Adipocyte (in vitro differentiated cells): ENCODE measurements at regions not wholly inside any gene's neighbourhood (a gene's known extent, or its start where the extent isn't known, plus 50 kb on each side); places are given as distances from the start of the nearest gene placed in this dataset.

Source experiments
- DNase-seq: peaks from one replicate; pipeline ENCODE4 v3.0.0-alpha.2; 2015; ENCODE audit warnings: low read depth
- H3K27me3 ChIP-seq: replicated peaks from 2 replicates; pipeline ENCODE4 v1.7.0; 2013; ENCODE audit warnings: mild to moderate bottlenecking, low read length, moderate library complexity; ENCODE audit not compliant: control insufficient read depth, insufficient read depth
- H3K36me3 ChIP-seq: 2 replicates; pipeline ENCODE4 v1.7.0; 2013; ENCODE audit warnings: low read length, mild to moderate bottlenecking, moderate library complexity; ENCODE audit not compliant: control insufficient read depth, insufficient read depth, severe bottlenecking
- H3K4me1 ChIP-seq: 2 replicates; pipeline ENCODE4 v1.7.0; 2013; ENCODE audit warnings: mild to moderate bottlenecking, low read length, moderate library complexity; ENCODE audit not compliant: control insufficient read depth, insufficient read depth
- H3K4me3 ChIP-seq: 2 replicates; pipeline ENCODE4 v1.7.0; 2013; ENCODE audit warnings: mild to moderate bottlenecking, low read length, moderate library complexity
- H3K9ac ChIP-seq: 2 replicates; pipeline ENCODE4 v1.7.0; 2013; ENCODE audit warnings: mild to moderate bottlenecking, low read length, moderate library complexity
- H3K9me3 ChIP-seq: 2 replicates; pipeline ENCODE4 v1.7.0; 2013; ENCODE audit warnings: mild to moderate bottlenecking, low read length, moderate library complexity; ENCODE audit not compliant: control insufficient read depth

GRCh38 chr16:6961704-6962103 lies 370.9 kb upstream of the RBFOX1 start:
- H3K4me1 ChIP-seq, result no peaks in the 10 kb centered on the region
- no peak for DNase-seq
- no peak overlapping the region for H3K9ac ChIP-seq
- H3K9me3 ChIP-seq, result no peaks in the 10 kb centered on the region
- H3K27me3 ChIP-seq, result no peaks in the 10 kb centered on the region
- H3K36me3 ChIP-seq, result no peaks in the 10 kb centered on the region
- H3K4me3 ChIP-seq, result no peak overlapping the region

GRCh38 chr16:6958184-6958583 lies 374.5 kb upstream of the RBFOX1 start:
- Histone ChIP-seq H3K4me3 (no peak overlapping the region), H3K9ac (no peak overlapping the region)
- no peak for DNase-seq

DNA sequence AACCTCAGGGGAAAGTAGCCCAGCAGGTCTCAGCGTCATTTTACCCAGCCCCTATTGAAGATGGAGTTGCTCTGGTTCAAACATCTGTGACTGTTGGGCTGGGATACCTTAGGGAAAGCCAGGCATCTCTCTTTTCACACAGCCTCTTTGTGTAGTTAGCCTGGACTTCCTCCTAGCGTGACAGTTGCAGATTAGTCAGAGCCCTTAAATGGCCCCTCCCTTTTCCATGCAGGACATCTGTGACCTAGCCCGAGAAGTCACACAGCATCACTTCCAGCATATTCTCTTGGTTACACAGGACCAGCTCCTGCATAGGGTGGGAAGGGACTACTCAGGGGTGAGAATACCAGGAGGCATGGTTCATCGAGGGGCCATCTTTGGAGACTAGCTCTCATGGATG lies 375.0 kb upstream of the RBFOX1 start:
- Histone ChIP-seq H3K27me3 (no peaks in the 10 kb centered on the region), H3K4me1 (no peaks in the 10 kb centered on the region), H3K36me3 (no peaks in the 10 kb centered on the region), H3K9me3 (no peaks in the 10 kb centered on the region), H3K9ac (no peak overlapping the region), H3K4me3 (no peak overlapping the region)
- no peak for DNase-seq

More at GRCh38 chr16:6958184-6958583, 374.5 kb upstream of the RBFOX1 start:
- no peaks in the 10 kb centered on the region for H3K4me1 ChIP-seq
- H3K27me3 ChIP-seq, result no peaks in the 10 kb centered on the region
- H3K36me3 ChIP-seq, result no peaks in the 10 kb centered on the region
- no peaks in the 10 kb centered on the region for H3K9me3 ChIP-seq

GRCh38 chr16:6956511-6956910 lies 376.1 kb upstream of the RBFOX1 start:
- no peaks in the 10 kb centered on the region for H3K36me3 ChIP-seq
- H3K4me1 ChIP-seq, result no peaks in the 10 kb centered on the region
- no peak overlapping the region for H3K9ac ChIP-seq
- no peak for DNase-seq
- H3K4me3 ChIP-seq, result no peak overlapping the region
- no peaks in the 10 kb centered on the region for H3K27me3 ChIP-seq
- H3K9me3 ChIP-seq, result no peaks in the 10 kb centered on the region

- H3K9ac ChIP-seq, result no peak overlapping the region
- H3K36me3 ChIP-seq, result no peaks in the 10 kb centered on the region
- H3K27me3 ChIP-seq, result no peaks in the 10 kb centered on the region
- no peaks in the 10 kb centered on the region for H3K9me3 ChIP-seq
- H3K4me1 ChIP-seq, result no peaks in the 10 kb centered on the region
- no peak for DNase-seq
- H3K4me3 ChIP-seq, result no peak overlapping the region
Measured at GRCh38 chr16:6955303-6955702, 377.3 kb upstream of the RBFOX1 start.

DNA sequence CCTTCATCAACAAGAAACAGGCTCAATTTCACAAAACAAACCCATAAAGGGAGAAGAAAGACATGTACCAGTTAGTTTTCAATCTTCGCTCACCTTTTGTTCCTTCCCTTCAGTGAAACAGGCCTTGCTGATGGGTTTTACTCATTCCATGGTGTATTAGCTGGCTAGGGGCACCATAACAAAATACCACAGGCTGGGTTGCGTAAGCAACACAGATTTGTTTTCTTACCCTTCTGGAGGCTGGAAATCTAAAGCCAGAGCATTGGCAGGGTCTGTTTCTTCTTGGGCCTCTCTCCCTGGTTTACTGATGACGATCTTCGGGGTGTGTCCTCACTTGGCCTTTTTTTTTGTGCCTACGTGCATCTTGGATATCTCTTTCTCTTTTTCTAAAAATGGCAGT lies 383.4 kb upstream of the RBFOX1 start:
- Histone ChIP-seq H3K4me1 (no peaks in the 10 kb centered on the region), H3K36me3 (no peaks in the 10 kb centered on the region), H3K9ac (no peak overlapping the region), H3K9me3 (no peaks in the 10 kb centered on the region), H3K27me3 (no peaks in the 10 kb centered on the region), H3K4me3 (no peak overlapping the region)
- DNase-seq, result no peak

- no peak overlapping the region for H3K9ac ChIP-seq
- H3K9me3 ChIP-seq, result no peaks in the 10 kb centered on the region
- H3K36me3 ChIP-seq, result no peaks in the 10 kb centered on the region
- no peak for DNase-seq
- no peaks in the 10 kb centered on the region for H3K27me3 ChIP-seq
- no peak overlapping the region for H3K4me3 ChIP-seq
- H3K4me1 ChIP-seq, result no peaks in the 10 kb centered on the region
Measured at GRCh38 chr16:6947291-6947690, 385.4 kb upstream of the RBFOX1 start.

DNA sequence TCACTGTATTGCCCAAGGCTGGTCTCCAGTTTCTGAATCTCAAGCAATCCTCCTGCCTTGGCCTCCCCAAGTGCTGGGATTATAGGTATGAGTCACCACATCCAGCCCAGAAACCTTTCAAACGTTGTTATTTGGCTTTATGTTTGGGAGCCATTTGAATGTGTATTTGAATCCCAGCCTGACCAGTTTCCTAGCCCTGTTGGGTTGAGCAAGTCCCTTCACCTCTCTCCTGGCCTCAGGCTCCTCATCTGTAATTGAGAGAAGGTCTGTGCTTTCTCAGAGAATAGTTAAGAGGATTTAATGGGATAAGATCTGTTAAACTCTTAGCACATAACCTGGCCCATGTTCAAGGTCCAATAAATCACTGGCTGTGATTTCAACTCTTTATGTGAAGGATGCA lies 385.8 kb upstream of the RBFOX1 start:
- Histone ChIP-seq H3K9ac (no peak overlapping the region), H3K4me3 (no peak overlapping the region), H3K36me3 (no peaks in the 10 kb centered on the region), H3K27me3 (no peaks in the 10 kb centered on the region), H3K9me3 (no peaks in the 10 kb centered on the region), H3K4me1 (no peaks in the 10 kb centered on the region)
- no peak for DNase-seq

- no peaks in the 10 kb centered on the region for H3K4me1 ChIP-seq
- no peak overlapping the region for H3K4me3 ChIP-seq
- H3K9ac ChIP-seq, result no peak overlapping the region
- DNase-seq, result no peak
- no peaks in the 10 kb centered on the region for H3K9me3 ChIP-seq
- no peaks in the 10 kb centered on the region for H3K27me3 ChIP-seq
- no peaks in the 10 kb centered on the region for H3K36me3 ChIP-seq
Measured at GRCh38 chr16:6946106-6946505, 386.5 kb upstream of the RBFOX1 start.

GRCh38 chr16:6940968-6941367 lies 391.7 kb upstream of the RBFOX1 start:
- no peaks in the 10 kb centered on the region for H3K36me3 ChIP-seq
- no peaks in the 10 kb centered on the region for H3K4me1 ChIP-seq
- no peak for DNase-seq
- H3K27me3 ChIP-seq, result no peaks in the 10 kb centered on the region
- no peaks in the 10 kb centered on the region for H3K9me3 ChIP-seq
- no peak overlapping the region for H3K4me3 ChIP-seq
- H3K9ac ChIP-seq, result no peak overlapping the region

GRCh38 chr16:6937641-6938040 lies 395.0 kb upstream of the RBFOX1 start:
- Histone ChIP-seq H3K4me3 (no peak overlapping the region), H3K36me3 (no peaks in the 10 kb centered on the region), H3K9ac (no peak overlapping the region), H3K9me3 (no peaks in the 10 kb centered on the region), H3K27me3 (no peaks in the 10 kb centered on the region), H3K4me1 (no peaks in the 10 kb centered on the region)
- DNase-seq, result no peak

GRCh38 chr16:6932871-6933385 lies 399.7 kb upstream of the RBFOX1 start:
- Histone ChIP-seq H3K9ac (no peak overlapping the region), H3K4me1 (no peaks in the 10 kb centered on the region), H3K36me3 (no peaks in the 10 kb centered on the region), H3K4me3 (no peak overlapping the region), H3K9me3 (no peaks in the 10 kb centered on the region), H3K27me3 (no peaks in the 10 kb centered on the region)
- no peak for DNase-seq
